A549 (cell line): ENCODE measurements at regions not wholly inside any gene's neighbourhood (a gene's known extent, or its start where the extent isn't known, plus 50 kb on each side); places are given as distances from the start of the nearest gene placed in this dataset.

ENCODE experiments used
- ATAC-seq, 2 experiments: fragments of 200-7000 bp in 1 of 2; fragments of >200 bp in 1 of 2; cut with Nextera tagmentation in 1 of 2; cut with Tn5 transposase in 1 of 2; 3 replicates each; pipeline versions ENCODE4 v1.8.0 to v1.9.1; 2018 to 2020; ENCODE audit warnings: mild to moderate bottlenecking in 1 of 2, moderate library complexity in 1 of 2
- CTCF ChIA-PET: fragments of 300-600 bp; sonication (Branson Sonifier 250); formaldehyde crosslinking; extraction: SDS; loops from one replicate; lab custom pipeline; 2021; ENCODE audit warnings: antibody characterized with exemption, inconsistent platforms; lab: Yijun Ruan, JAX
- POLR2A ChIA-PET: fragments of 350-600 bp; formaldehyde crosslinking; extraction: SDS; loops from one replicate; lab custom pipeline; 2021; ENCODE audit warnings: antibody characterized with exemption, inconsistent platforms; lab: Yijun Ruan, JAX
- DNase-seq, 2 experiments: peaks; one replicate each; pipeline versions ENCODE4 v3.0.0 to v3.0.0-alpha.2; 2011 to 2016; ENCODE audit warnings: low read depth in 1 of 2, low spot score in 1 of 2
- FAIRE-seq: peaks from 2 replicates; lab custom pipeline; 2011; peaks lifted over from hg19 to GRCh38; lab: Jason Lieb, UNC
- H3K27ac ChIP-seq, 2 experiments: fragments of >200 bp; sonication (Bioruptor Twin); formaldehyde crosslinking; 3 replicates each; pipeline ENCODE4 v1.5.1; 2016 to 2017
- H3K4me1 ChIP-seq: fragments of >200 bp; sonication (Bioruptor Twin); formaldehyde crosslinking; 3 replicates; pipeline ENCODE4 v1.6.1; 2016
- H3K4me2 ChIP-seq: fragments of >200 bp; sonication (Bioruptor Twin); formaldehyde crosslinking; 3 replicates; pipeline ENCODE4 v1.6.1; 2016
- H3K4me3 ChIP-seq: fragments of >200 bp; sonication (Bioruptor Twin); formaldehyde crosslinking; 3 replicates; pipeline ENCODE4 v1.5.1; 2016
- H3K9me3 ChIP-seq: fragments of >200 bp; sonication (Bioruptor Twin); formaldehyde crosslinking; 3 replicates; pipeline ENCODE4 v1.6.1; 2016
- BCL3 ChIP-seq: fragments of >200 bp; sonication (Bioruptor Twin); formaldehyde crosslinking; IDR thresholded peaks from 3 replicates; pipeline ENCODE4 v1.6.1; 2016
- CBX2 ChIP-seq: fragments of 200-600 bp; sonication (generic); IDR thresholded peaks from 2 replicates; pipeline ENCODE4 v1.6.1; 2016; ENCODE audit warnings: low read depth, mild to moderate bottlenecking, borderline replicate concordance
- CEBPB ChIP-seq, 2 experiments: fragments of >200 bp in 1 of 2; sonication (Bioruptor Twin) in 1 of 2; formaldehyde crosslinking in 1 of 2; IDR thresholded peaks; 2 replicates each; pipeline ENCODE4 v1.6.1; 2012 to 2016
- CHD2 ChIP-seq: fragments of 150-350 bp; IDR thresholded peaks from 2 replicates; pipeline ENCODE4 v1.6.1; 2014; ENCODE audit warnings: low read length; ENCODE audit not compliant: partially characterized antibody
- CHD4 ChIP-seq: fragments of 200-600 bp; sonication (generic); IDR thresholded peaks from 2 replicates; pipeline ENCODE4 v1.6.1; 2016; ENCODE audit warnings: antibody characterized with exemption, mild to moderate bottlenecking, borderline replicate concordance
- EHF ChIP-seq: fragments of 250-450 bp; sonication (Bioruptor Pico); IDR thresholded peaks from 2 replicates; pipeline ENCODE4 v1.5.0; 2020; ENCODE audit warnings: mild to moderate bottlenecking
- ELK1 ChIP-seq: fragments of 150-350 bp; IDR thresholded peaks from 2 replicates; pipeline ENCODE4 v1.6.1; 2014; ENCODE audit warnings: low read depth, mild to moderate bottlenecking, low read length
- ESRRA ChIP-seq: fragments of 150-350 bp; IDR thresholded peaks from 2 replicates; pipeline ENCODE4 v1.6.1; 2014; ENCODE audit warnings: mild to moderate bottlenecking, low read length, borderline replicate concordance
- GATA3 ChIP-seq: IDR thresholded peaks from 2 replicates; pipeline ENCODE4 v1.6.1; 2012; ENCODE audit warnings: borderline replicate concordance
- HES2 ChIP-seq: fragments of >200 bp; sonication (Bioruptor Twin); formaldehyde crosslinking; IDR thresholded peaks from 2 replicates; pipeline ENCODE4 v1.6.1; 2016
- HEYL ChIP-seq: fragments of 250-450 bp; sonication (Bioruptor Pico); IDR thresholded peaks from 2 replicates; pipeline ENCODE4 v1.8.0; 2021; ENCODE audit warnings: mild to moderate bottlenecking, moderate library complexity
- JUN ChIP-seq, 2 experiments: fragments of >200 bp; sonication (Bioruptor Twin); formaldehyde crosslinking; IDR thresholded peaks; 2 replicates in 1 of 2; 3 replicates in 1 of 2; pipeline ENCODE4 v1.6.1; 2016 to 2017
- JUNB ChIP-seq: fragments of >200 bp; sonication (Bioruptor Twin); formaldehyde crosslinking; IDR thresholded peaks from 2 replicates; pipeline ENCODE4 v1.6.1; 2016
- KDM1A ChIP-seq: fragments of 200-600 bp; sonication (generic); IDR thresholded peaks from 2 replicates; pipeline ENCODE4 v1.6.1; 2016; ENCODE audit warnings: low read depth, mild to moderate bottlenecking
- KDM5A ChIP-seq: fragments of 200-600 bp; sonication (generic); IDR thresholded peaks from 2 replicates; pipeline ENCODE4 v1.6.1; 2016; ENCODE audit warnings: antibody characterized with exemption, mild to moderate bottlenecking
- MAFK ChIP-seq: fragments of 450-650 bp; IDR thresholded peaks from 2 replicates; pipeline ENCODE4 v1.6.1; 2014; ENCODE audit not compliant: partially characterized antibody
- MYC ChIP-seq: IDR thresholded peaks from 2 replicates; pipeline ENCODE4 v1.6.1; 2012; ENCODE audit warnings: mild to moderate bottlenecking, inconsistent platforms, low read length, improper control_type of control experiment, borderline replicate concordance
- NPAS2 ChIP-seq: fragments of 250-450 bp; sonication (Bioruptor Pico); IDR thresholded peaks from 2 replicates; pipeline ENCODE4 v1.8.0; 2022; ENCODE audit warnings: mild to moderate bottlenecking, moderate library complexity, borderline replicate concordance
- PHF8 ChIP-seq: fragments of 200-600 bp; sonication (generic); IDR thresholded peaks from 2 replicates; pipeline ENCODE4 v1.6.1; 2016; ENCODE audit warnings: low read depth, mild to moderate bottlenecking, antibody characterized with exemption, moderate library complexity, borderline replicate concordance
- RAD21 ChIP-seq, 2 experiments: fragments of >200 bp in 1 of 2; sonication (Bioruptor Twin) in 1 of 2; formaldehyde crosslinking in 1 of 2; IDR thresholded peaks in 1 of 2; conservative IDR thresholded peaks in 1 of 2; 2 replicates in 1 of 2; 3 replicates in 1 of 2; pipeline ENCODE4 v1.6.1; 2012 to 2018; ENCODE audit warnings: inconsistent platforms in 1 of 2
- REST ChIP-seq: fragments of 200-600 bp; sonication (generic); IDR thresholded peaks from 2 replicates; pipeline ENCODE4 v1.6.1; 2016; ENCODE audit warnings: antibody characterized with exemption, mild to moderate bottlenecking, moderate library complexity
- RNF2 ChIP-seq: fragments of 200-600 bp; sonication (generic); IDR thresholded peaks from 2 replicates; pipeline ENCODE4 v1.6.1; 2016; ENCODE audit warnings: low read depth, mild to moderate bottlenecking, antibody characterized with exemption, moderate library complexity, borderline replicate concordance
- SMC3 ChIP-seq: fragments of >200 bp; sonication (Bioruptor Twin); formaldehyde crosslinking; IDR thresholded peaks from 3 replicates; pipeline ENCODE4 v1.6.1; 2018; ENCODE audit warnings: inconsistent platforms
- SREBF2 ChIP-seq: fragments of 450-650 bp; IDR thresholded peaks from 2 replicates; pipeline ENCODE4 v1.6.1; 2014; ENCODE audit warnings: mild to moderate bottlenecking, moderate library complexity
- ZC3H11A ChIP-seq: fragments of 450-650 bp; IDR thresholded peaks from 2 replicates; pipeline ENCODE4 v1.6.1; 2014; ENCODE audit warnings: antibody characterized with exemption, mild to moderate bottlenecking
- ZNF302 ChIP-seq: fragments of 250-450 bp; sonication (Bioruptor Pico); IDR thresholded peaks from 2 replicates; pipeline ENCODE4 v1.9.0; 2021; ENCODE audit warnings: inconsistent platforms, mild to moderate bottlenecking, moderate library complexity
- WGBS: methylation state at CpG from one replicate; pipeline ENCODE4 v1.1.6; 2017; ENCODE audit errors: missing lambda C conversion rate; 5-methylcytosine and 5-hydroxymethylcytosine counted together

GRCh38 chr14:62251237-62251636 lies 489.0 kb downstream of the SNAPC1 start:
- no peak for FAIRE-seq
- ChIA-PET POLR2A (no interaction called here), CTCF (interaction anchor here (1.1 kb wide), 1 partner anchor 97 kb away, joined by 3 read pairs; no protein-coding TSS in a partner anchor)
- no peak for ATAC-seq
- Histone ChIP-seq H3K27ac (no peak overlapping the region), H3K4me1 (no peaks in the 10 kb centered on the region), H3K9me3 (no peaks in the 10 kb centered on the region), H3K4me2 (no peak overlapping the region)
- no peak for DNase-seq
- TF ChIP-seq HES2 (no peak), NPAS2 (CRISPR knock-in tag) (no peak), REST (no peak), CEBPB (IDR thresholded peaks at IDR 0.05) (no peak), RAD21 (conservative IDR thresholded peaks at IDR 0.05 in 1 of 2, IDR thresholded peaks at IDR 0.05 in 1 of 2) (no peak), KDM1A (no peak)
- TF ChIP-seq, all 56 proteins: peak for 0
- 3% methylated on average over 4 of the region's 4 CpGs for WGBS
- no peak overlapping the region for H3K4me3 ChIP-seq

GRCh38 chr14:62253171-62253570 lies 491.0 kb downstream of the SNAPC1 start:
- H3K4me3 ChIP-seq: no peak overlapping the region
- no peak overlapping the region for H3K4me2 ChIP-seq
- 0% methylated on average over 1 of the region's 1 CpG for WGBS
- no peak for ATAC-seq
- TF ChIP-seq ELK1 (no peak), ZC3H11A (no peak), JUN (IDR thresholded peaks at IDR 0.05) (no peak), RNF2 (no peak), GATA3 (no peak), MAFK (no peak), JUNB (no peak), KDM5A (no peak), CHD2 (no peak), CEBPB (IDR thresholded peaks at IDR 0.05) (no peak), SREBF2 (no peak), ESRRA (no peak), ZNF302 (no peak), MYC (no peak), EHF (CRISPR knock-in tag) (no peak), HEYL (CRISPR knock-in tag) (no peak)
- TF ChIP-seq, all 56 proteins: peak for 0
- FAIRE-seq: no peak
- Histone ChIP-seq H3K9me3 (no peaks in the 10 kb centered on the region), H3K27ac (no peak overlapping the region), H3K4me1 (no peaks in the 10 kb centered on the region)
- ChIA-PET POLR2A (no interaction called here), CTCF (no interaction called here)
- DNase-seq: no peak

- FAIRE-seq (no peak), DNase-seq (no peak), ATAC-seq (no peak)
- TF ChIP-seq SMC3: no peak
- TF ChIP-seq CHD4: no peak
- TF ChIP-seq ZC3H11A: no peak
- TF ChIP-seq BCL3: no peak
- no peak for TF ChIP-seq CBX2
- TF ChIP-seq KDM1A: no peak
- no peak for TF ChIP-seq PHF8
- no peak overlapping the region for H3K27ac ChIP-seq
- WGBS: 5% methylated on average over 2 of the region's 2 CpGs
- H3K9me3 ChIP-seq: no peaks in the 10 kb centered on the region
- no peak overlapping the region for H3K4me3 ChIP-seq
- H3K4me1 ChIP-seq: no peaks in the 10 kb centered on the region
- ChIA-PET CTCF (no interaction called here), POLR2A (no interaction called here)
- no peak overlapping the region for H3K4me2 ChIP-seq
Observed at GRCh38 chr14:62253911-62254310, 491.7 kb downstream of the SNAPC1 start.
